Keratinocyte (primary cell): ENCODE measurements at regions not wholly inside any gene's neighbourhood (a gene's known extent, or its start where the extent isn't known, plus 50 kb on each side); places are given as distances from the start of the nearest gene placed in this dataset.

ENCODE experiments used
- DNase-seq: peaks from one replicate; pipeline ENCODE4 v3.0.0-alpha.2; 2011; ENCODE audit warnings: low read depth, missing footprints, low spot score
- FAIRE-seq: peaks from 2 replicates; lab custom pipeline; 2011; peaks lifted over from hg19 to GRCh38; lab: Jason Lieb, UNC
- H2AFZ ChIP-seq: 2 replicates; pipeline ENCODE4 v1.6.0; 2012; ENCODE audit warnings: low read length, control low read depth, inconsistent platforms; ENCODE audit not compliant: control insufficient read depth
- H3K27ac ChIP-seq: 2 replicates; pipeline ENCODE4 v1.5.1; 2011; ENCODE audit warnings: low read length; ENCODE audit not compliant: control insufficient read depth, insufficient read depth
- H3K27me3 ChIP-seq: 3 replicates; pipeline ENCODE4 v1.6.0; 2011; ENCODE audit warnings: low read length; ENCODE audit not compliant: control insufficient read depth, insufficient read depth; ENCODE audit errors: extremely low read depth
- H3K36me3 ChIP-seq, 2 experiments: 2 replicates in 1 of 2; 3 replicates in 1 of 2; pipeline ENCODE4 v1.5.1; 2011; ENCODE audit warnings: low read length in 2 of 2, mild to moderate bottlenecking in 1 of 2; ENCODE audit not compliant: control insufficient read depth in 2 of 2, insufficient read depth in 2 of 2; ENCODE audit errors: extremely low read depth in 1 of 2
- H3K4me1 ChIP-seq: 3 replicates; pipeline ENCODE4 v1.5.1; 2011; ENCODE audit warnings: low read length; ENCODE audit not compliant: control insufficient read depth, insufficient read depth; ENCODE audit errors: extremely low read depth
- H3K4me2 ChIP-seq: 3 replicates; pipeline ENCODE4 v1.6.0; 2011; ENCODE audit warnings: low read depth, low read length; ENCODE audit not compliant: control insufficient read depth, insufficient read depth; ENCODE audit errors: extremely low read depth
- H3K4me3 ChIP-seq, 3 experiments: fragments of 200-600 bp in 1 of 3; sonication (generic) in 1 of 3; 2 replicates in 2 of 3; 3 replicates in 1 of 3; pipeline ENCODE4 v1.5.1; 2011 to 2016; ENCODE audit warnings: low read length in 3 of 3, mild to moderate bottlenecking in 3 of 3, control low read depth in 2 of 3, inconsistent platforms in 1 of 3, low read depth in 1 of 3, mixed read lengths in 1 of 3, mixed run types in 1 of 3, moderate library complexity in 1 of 3; ENCODE audit not compliant: control insufficient read depth in 2 of 3, insufficient read depth in 2 of 3; ENCODE audit errors: extremely low read depth in 1 of 3
- H3K79me2 ChIP-seq: 2 replicates; pipeline ENCODE4 v1.6.0; 2012; ENCODE audit warnings: low read length; ENCODE audit not compliant: control insufficient read depth, insufficient read depth
- H3K9ac ChIP-seq: 3 replicates; pipeline ENCODE4 v1.6.0; 2011; ENCODE audit warnings: low read length; ENCODE audit not compliant: control insufficient read depth, insufficient read depth; ENCODE audit errors: extremely low read depth
- H3K9me1 ChIP-seq: 3 replicates; pipeline ENCODE4 v1.6.0; 2011; ENCODE audit warnings: low read length; ENCODE audit not compliant: control insufficient read depth, insufficient read depth; ENCODE audit errors: extremely low read depth
- H3K9me3 ChIP-seq: 2 replicates; pipeline ENCODE4 v1.5.1; 2012; ENCODE audit warnings: low read depth, low read length; ENCODE audit not compliant: control insufficient read depth
- H4K20me1 ChIP-seq: 3 replicates; pipeline ENCODE4 v1.6.0; 2011; ENCODE audit warnings: low read length; ENCODE audit not compliant: control insufficient read depth, insufficient read depth; ENCODE audit errors: extremely low read depth
- EZH2 ChIP-seq: IDR thresholded peaks from one replicate; pipeline ENCODE4 v1.6.1; 2012; ENCODE audit warnings: inconsistent platforms, mild to moderate bottlenecking, low read length, moderate library complexity
- dilution Hi-C: fragments of 300-500 bp; cut with MboI; formaldehyde crosslinking; loops from one replicate; pipeline ENCODE4 v1.7.0; 2020; ENCODE audit warnings: low sequenced_read_pairs; ENCODE audit not compliant: extremely low pct_ligation_motif_present
- TF ChIP-seq, protein P1 (sequence below), 3 experiments: IDR thresholded peaks in 1 of 3; conservative IDR thresholded peaks in 1 of 3; optimal IDR thresholded peaks in 1 of 3; 2 replicates in 2 of 3; 3 replicates in 1 of 3; pipeline versions ENCODE3 to v1.5.1; 2011; ENCODE audit warnings: low read length in 3 of 3, mild to moderate bottlenecking in 3 of 3, moderate library complexity in 2 of 3, control low read depth in 1 of 3, inconsistent platforms in 1 of 3; ENCODE audit not compliant: insufficient read depth in 2 of 3; ENCODE audit errors: extremely low read depth in 1 of 3

GRCh38 chr11:112587664-112588063 lies 327.0 kb upstream of the PLET1 start:
- H3K4me3 ChIP-seq: no peak overlapping the region
- no peaks in the 10 kb centered on the region for H3K9me3 ChIP-seq
- no peaks in the 10 kb centered on the region for H3K36me3 ChIP-seq
- no peak overlapping the region for H3K4me2 ChIP-seq
- no peak overlapping the region for H2AFZ ChIP-seq
- FAIRE-seq: no peak
- no peaks in the 10 kb centered on the region for H3K9me1 ChIP-seq
- dilution Hi-C loops: no loop called here
- no peaks in the 10 kb centered on the region for H4K20me1 ChIP-seq
- H3K79me2 ChIP-seq: no peaks in the 10 kb centered on the region
- no peak for DNase-seq
- no peak overlapping the region for H3K27ac ChIP-seq
- no peaks in the 10 kb centered on the region for H3K27me3 ChIP-seq
- no peak overlapping the region for H3K9ac ChIP-seq
- TF ChIP-seq, protein P1, sequence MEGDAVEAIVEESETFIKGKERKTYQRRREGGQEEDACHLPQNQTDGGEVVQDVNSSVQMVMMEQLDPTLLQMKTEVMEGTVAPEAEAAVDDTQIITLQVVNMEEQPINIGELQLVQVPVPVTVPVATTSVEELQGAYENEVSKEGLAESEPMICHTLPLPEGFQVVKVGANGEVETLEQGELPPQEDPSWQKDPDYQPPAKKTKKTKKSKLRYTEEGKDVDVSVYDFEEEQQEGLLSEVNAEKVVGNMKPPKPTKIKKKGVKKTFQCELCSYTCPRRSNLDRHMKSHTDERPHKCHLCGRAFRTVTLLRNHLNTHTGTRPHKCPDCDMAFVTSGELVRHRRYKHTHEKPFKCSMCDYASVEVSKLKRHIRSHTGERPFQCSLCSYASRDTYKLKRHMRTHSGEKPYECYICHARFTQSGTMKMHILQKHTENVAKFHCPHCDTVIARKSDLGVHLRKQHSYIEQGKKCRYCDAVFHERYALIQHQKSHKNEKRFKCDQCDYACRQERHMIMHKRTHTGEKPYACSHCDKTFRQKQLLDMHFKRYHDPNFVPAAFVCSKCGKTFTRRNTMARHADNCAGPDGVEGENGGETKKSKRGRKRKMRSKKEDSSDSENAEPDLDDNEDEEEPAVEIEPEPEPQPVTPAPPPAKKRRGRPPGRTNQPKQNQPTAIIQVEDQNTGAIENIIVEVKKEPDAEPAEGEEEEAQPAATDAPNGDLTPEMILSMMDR (optimal IDR thresholded peaks at IDR 0.05 in 1 of 3, IDR thresholded peaks at IDR 0.05 in 1 of 3, conservative IDR thresholded peaks at IDR 0.05 in 1 of 3; ENCODE audit: extremely low read depth in 1 of 3, insufficient read depth in 2 of 3, low read length in 3 of 3): no peak
- no peak for TF ChIP-seq EZH2
- no peaks in the 10 kb centered on the region for H3K4me1 ChIP-seq

DNA sequence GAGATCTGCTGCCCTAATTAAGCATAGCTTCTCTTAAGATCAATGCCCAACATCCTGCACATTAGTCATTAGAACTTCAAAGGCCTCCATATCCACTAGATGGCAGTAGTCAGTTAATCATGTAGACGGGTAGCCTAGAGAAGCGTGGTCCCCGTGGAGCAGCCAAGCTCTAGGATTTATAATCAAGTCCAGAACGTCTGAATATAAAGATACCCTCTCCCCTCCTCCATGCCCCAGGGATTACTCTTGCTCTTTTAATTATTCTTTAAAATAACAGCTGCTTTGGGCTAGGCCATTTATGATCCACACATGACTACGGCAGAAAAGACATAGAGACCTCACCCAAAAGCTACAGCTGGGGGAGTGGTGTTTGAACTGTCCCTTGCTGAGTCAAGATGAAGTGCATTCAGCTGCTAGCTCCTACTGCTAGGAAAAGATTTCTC lies 327.6 kb upstream of the PLET1 start:
- H3K9me1 ChIP-seq: no peaks in the 10 kb centered on the region
- no peak overlapping the region for H2AFZ ChIP-seq
- no peaks in the 10 kb centered on the region for H3K4me1 ChIP-seq
- no peak overlapping the region for H3K27ac ChIP-seq
- H3K27me3 ChIP-seq: no peaks in the 10 kb centered on the region
- FAIRE-seq (peak; percentile 92), DNase-seq (peak; percentile 38)
- no peaks in the 10 kb centered on the region for H3K9me3 ChIP-seq
- no peak for TF ChIP-seq EZH2
- TF ChIP-seq, protein P1 (optimal IDR thresholded peaks at IDR 0.05 in 1 of 3, IDR thresholded peaks at IDR 0.05 in 1 of 3, conservative IDR thresholded peaks at IDR 0.05 in 1 of 3; ENCODE audit: extremely low read depth in 1 of 3, insufficient read depth in 2 of 3, low read length in 3 of 3): peak; percentile 49 to 68 (median 59)
- no peak overlapping the region for H3K4me3 ChIP-seq
- H4K20me1 ChIP-seq: no peaks in the 10 kb centered on the region
- dilution Hi-C loops: no loop called here
- no peak overlapping the region for H3K4me2 ChIP-seq
- no peaks in the 10 kb centered on the region for H3K36me3 ChIP-seq
- no peaks in the 10 kb centered on the region for H3K79me2 ChIP-seq
- H3K9ac ChIP-seq: no peak overlapping the region
